NB4 (cell line): ENCODE measurements at regions not wholly inside any gene's neighbourhood (a gene's known extent, or its start where the extent isn't known, plus 50 kb on each side); places are given as distances from the start of the nearest gene placed in this dataset.

Source experiments
- CTCF ChIP-seq: IDR thresholded peaks from one replicate; pipeline ENCODE4 v1.5.1; 2012; ENCODE audit warnings: low read depth, low read length
- MYC ChIP-seq: IDR thresholded peaks from 2 replicates; pipeline ENCODE4 v1.6.1; 2011; ENCODE audit warnings: low read depth, low read length
- POLR2A ChIP-seq: IDR thresholded peaks from 2 replicates; pipeline ENCODE4 v1.6.1; 2011; ENCODE audit warnings: mild to moderate bottlenecking; ENCODE audit not compliant: insufficient read length; ENCODE audit errors: extremely low read depth

GRCh38 chr5:124349931-124350330 is 396.5 kb downstream of the ZNF608 start:
- TF ChIP-seq CTCF (no peak), MYC (no peak), POLR2A (no peak)
